CD4-positive, alpha-beta T cell treated with Interferon alpha-2 for 1 hour (primary cell): ENCODE measurements at regions not wholly inside any gene's neighbourhood (a gene's known extent, or its start where the extent isn't known, plus 50 kb on each side); places are given as distances from the start of the nearest gene placed in this dataset.
"Not testable (repeated sequence)": the region's sequence is repeated elsewhere in the genome, so short reads cannot be mapped to it uniquely, and the experiment has no call there.

Experiments used
- DNase-seq, 2 donors: peaks; one replicate each; pipeline ENCODE4 v3.0.0-alpha.2; 2020 to 2022

DNA sequence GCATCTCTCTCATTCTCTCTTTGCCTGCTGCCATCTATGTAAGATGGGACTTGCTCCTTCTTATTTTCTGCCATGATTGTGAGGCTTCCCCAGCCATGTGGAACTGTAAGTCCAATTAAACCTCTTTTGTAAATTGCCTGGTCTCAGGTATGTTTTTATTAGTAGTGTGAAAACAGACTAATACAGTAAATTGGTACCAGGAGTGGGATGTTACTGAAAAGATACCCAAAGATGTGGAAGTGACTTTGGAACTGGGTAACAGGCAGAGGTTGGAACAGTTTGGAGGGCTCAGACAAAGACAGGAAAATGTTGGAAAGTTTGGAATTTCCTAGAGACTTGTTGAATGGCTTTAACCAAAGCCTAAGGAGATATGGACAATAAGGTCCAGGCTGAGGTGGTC is 503.1 kb upstream of the SOX9 start:
- DNase-seq, result not testable (repeated sequence)

DNA sequence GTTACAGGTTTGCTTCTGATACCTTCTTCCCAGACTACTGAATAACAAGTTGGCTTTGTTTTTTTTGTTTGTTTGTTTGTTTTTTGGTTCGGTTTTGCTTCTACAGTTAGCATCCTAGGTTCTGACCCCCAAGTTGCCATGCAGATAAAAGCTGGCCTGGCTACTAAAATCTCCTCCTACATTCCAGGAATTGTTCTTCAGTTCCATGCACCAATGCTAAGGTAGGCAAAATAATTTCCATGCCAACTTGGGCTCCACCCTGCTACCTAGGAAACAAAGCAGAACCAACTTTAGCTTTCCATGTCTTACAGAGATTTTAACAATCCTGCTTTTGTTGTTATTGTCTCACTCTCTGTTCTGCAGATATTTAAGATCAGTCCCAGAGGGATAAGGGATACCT is 495.5 kb upstream of the SOX9 start:
- no peak for DNase-seq

DNA sequence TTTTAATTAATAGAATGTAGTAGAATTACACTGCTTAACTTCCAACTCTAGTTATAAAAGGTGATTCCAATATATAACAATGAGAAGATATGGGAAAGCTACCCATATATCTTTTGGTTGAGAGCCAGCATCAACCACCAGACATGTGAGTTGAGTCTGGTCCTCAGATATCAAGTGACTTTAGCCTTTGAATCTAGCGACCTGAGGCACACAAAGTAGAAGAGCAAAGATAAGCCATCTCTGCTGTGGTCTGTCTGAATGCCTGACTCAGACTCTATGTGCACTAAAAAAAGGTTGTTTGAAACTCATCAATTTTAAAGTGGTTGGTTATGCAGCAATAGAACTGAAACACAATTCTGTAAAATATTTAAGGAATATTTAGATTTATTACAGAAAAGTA is 492.5 kb upstream of the SOX9 start:
- no peak for DNase-seq

DNA sequence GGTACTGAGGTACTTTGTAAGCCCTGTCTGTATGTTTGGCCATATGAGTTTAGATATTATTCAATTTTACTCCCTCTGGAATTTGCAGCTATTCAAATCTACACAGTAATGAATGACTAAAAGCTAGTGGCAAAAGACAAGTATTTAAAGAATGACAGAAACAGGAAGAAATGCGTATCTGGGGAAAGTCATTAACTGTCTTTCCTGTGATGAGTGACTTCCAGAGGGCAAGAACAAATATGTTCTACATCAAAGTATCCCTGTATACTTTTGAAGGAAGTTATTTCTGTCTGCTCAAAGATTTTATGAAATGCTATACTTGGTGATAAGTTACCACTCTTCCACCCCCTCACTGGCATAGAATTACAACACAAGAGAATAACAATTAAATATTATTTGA is 489.3 kb upstream of the SOX9 start:
- DNase-seq, result no peak

DNA sequence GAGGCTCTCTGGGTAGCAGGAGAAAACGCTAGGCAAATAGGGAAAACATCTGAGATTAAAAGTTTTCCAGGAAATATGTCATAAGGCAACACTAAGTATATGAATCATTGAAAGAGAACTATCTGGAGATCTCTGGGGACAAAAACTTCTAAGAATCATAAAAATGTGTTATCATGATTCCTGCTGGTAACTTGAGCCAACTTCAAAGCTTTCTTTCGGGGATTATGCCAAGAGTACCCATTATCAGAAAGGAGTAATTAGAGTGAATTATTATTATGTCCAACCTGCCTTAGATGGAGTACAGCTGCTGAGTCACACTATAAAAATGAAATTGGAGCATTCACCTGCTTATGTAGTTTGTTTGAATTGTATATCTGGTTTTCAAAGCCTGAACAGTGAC is 488.5 kb upstream of the SOX9 start:
- DNase-seq, result no peak

DNA sequence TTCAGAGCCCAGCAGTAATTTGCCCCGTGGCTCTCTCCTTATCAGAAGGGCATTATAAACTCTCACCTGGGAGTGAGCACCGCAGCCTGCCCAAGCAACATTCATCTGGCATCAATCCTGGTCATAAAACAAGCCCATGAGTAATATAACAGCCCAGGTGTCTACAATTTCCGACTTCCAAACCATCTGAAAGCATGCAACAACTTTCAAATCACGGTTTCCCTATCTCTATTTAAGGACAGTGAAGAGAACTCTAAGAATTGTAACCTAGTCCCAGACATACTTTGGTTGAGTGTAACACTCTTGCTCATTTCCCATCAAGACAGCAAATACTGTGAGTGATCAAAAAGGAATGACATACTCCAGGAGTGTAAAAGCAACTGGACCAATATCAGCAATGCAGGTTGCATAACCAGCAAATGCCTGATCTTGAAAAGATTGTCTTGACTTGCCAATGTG is 487.4 kb upstream of the SOX9 start:
- no peak for DNase-seq

DNA sequence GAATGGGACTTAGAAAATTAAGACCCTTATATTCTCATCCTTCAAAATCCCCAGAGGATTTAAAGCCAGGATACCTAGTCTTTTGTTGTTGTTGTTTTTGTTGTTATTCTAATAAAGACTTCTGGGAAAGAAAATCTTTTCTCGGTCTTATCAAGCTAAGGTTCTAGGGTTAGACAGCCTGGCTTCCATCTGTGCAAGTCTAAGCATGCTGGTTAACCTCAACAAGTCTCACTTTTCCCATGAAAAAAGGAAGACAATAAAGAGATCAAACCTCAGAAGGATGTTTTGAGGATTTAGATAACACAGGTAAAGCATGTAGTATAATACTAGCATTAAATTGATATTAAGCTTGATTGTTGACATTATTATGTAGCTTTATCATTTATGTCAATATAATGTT is 486.4 kb upstream of the SOX9 start:
- no peak for DNase-seq

DNA sequence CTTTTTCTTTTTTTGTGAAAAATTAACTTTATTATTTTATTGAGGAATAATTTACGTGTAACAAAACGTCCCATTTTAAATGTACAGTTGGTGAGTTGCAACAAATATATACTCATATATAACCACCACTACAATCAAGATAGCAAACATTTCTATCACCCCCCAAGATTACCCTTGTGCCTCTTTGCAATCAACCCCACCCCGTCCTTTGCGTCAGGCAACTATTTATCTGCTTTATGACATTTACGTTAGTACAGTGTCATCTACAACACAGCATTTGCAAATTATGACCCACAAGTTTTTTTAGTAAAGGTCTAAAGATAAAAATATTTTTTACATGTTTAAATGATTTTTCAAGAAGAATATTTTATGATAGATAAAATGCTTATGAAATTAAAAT is 485.6 kb upstream of the SOX9 start:
- DNase-seq, result no peak

DNA sequence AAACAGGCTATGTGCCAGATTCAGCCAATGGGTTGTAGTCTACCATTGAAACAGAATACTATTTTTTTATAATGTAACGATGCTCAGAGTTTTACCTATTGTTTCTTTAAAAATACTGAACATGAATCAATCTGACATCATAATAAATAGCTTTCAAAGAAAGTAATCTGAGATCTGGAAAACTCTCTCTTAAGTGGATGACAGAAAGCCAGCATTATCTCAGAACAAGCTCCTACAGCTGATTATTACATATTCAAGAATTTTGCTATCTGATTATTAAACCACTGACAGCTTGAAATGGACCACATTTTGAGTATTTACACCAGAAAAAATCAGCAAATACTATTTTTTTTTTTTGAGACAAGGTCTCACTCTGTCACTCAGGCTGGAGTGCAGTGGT is 484.2 kb upstream of the SOX9 start:
- no peak for DNase-seq

DNA sequence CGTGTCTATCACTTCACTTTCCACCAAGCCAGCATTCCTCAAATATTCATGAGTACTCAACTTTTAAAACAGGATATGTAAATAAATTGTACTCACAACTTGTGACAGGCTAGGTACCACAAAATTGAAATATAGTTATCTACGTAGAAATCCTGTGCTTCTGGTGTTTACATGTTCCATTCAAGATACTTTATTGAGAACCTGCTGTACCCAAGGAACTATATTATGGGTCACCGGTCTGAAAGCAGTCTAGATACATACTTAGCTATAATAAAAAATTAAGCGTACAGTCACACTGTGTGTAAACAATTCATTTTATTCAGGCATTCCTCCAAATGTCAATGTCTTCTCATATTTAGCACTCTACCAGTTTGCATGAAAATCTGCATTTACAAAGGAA is 482.2 kb upstream of the SOX9 start:
- no peak for DNase-seq

DNA sequence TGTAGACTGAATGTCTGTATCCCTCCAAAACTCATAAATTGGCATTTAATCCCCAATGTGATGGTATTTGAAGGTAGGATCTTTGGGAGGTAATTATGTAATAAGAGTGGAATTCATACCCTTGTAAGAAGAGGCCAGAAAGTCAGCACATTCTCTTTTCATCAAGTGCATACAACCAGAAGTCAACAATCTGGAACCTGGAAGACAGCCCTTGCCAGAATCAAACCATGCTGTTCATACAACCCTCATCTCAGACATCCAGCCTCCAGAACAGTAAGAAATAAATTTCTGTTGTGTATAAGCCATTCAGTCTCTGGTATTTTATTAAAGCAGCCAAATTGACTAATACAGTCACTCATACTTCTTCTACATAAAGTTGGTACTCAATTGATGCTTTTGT is 481.0 kb upstream of the SOX9 start:
- no peak for DNase-seq

DNA sequence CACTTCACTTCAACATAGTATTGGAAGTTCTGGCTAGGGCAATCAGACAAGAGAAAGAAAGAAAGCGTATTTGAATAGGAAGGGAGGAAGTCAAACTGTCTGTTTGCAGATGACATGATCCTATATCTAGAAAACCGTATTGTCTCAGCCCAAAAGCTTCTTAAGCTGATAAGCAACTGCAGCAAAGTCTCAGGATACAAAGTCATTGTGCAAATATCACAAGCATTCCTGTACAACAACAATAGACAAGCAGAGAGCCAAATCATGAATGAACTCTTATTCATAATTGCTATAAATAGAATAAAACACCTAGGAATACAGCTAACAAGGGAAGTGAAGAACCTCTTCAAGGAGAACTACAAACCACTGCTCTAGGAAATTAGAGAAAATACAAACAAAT is 473.9 kb upstream of the SOX9 start:
- not testable (repeated sequence) for DNase-seq

DNA sequence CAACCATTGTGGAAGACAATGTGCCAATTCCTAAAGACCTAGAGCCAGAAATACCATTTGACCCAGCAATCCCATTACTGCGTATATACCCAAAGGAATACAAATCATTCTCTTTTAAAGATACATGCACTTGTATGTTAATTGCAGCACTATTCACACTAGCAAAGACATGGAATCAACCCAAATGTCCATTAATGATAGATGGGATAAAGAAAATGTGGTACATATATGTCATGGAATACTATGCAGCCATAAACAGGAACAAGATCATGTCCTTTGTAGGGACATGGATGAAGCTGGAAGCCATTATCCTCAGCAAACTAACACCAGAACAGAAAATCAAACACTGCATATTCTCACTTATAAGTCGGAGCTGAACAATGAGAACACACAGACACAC is 472.5 kb upstream of the SOX9 start:
- not testable (repeated sequence) for DNase-seq

DNA sequence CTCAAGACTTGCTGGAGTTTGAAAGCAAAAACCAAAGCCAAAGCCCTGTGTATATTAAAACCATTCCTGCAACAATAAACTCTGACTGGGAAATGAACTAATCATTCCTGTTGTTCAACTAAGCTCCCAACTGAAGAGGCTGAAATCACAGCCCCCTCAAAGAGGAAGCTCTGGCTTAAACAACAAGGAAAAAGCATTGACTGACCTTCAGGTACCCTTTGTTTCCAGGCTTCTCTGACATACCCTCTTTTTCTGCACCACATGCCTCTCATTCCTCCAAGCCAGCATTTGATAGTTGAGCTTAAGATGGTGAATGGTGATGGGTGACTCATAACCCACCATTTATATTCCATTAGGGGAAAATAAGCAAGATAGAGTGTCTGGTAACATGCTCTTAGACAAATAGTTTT is 470.9 kb upstream of the SOX9 start:
- DNase-seq, result no peak

DNA sequence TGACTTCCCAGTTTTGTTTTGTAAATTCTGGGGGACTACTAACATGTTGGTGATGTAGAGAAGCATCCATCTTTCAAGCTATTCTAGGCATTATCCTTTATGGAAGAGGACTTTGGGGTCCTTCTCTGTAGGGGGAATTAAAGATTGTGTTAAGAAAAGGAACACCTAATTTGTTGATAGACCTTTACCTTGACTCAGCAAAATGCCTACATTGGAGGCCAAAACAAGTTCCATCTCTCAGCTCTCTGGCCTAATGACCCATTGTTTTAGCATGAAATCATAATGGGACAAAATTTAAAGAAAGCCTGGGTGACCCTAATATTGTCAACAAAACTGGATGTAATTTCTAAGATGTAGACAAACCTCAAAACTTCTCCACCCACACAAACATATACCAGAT is 465.3 kb upstream of the SOX9 start:
- no peak for DNase-seq

DNA sequence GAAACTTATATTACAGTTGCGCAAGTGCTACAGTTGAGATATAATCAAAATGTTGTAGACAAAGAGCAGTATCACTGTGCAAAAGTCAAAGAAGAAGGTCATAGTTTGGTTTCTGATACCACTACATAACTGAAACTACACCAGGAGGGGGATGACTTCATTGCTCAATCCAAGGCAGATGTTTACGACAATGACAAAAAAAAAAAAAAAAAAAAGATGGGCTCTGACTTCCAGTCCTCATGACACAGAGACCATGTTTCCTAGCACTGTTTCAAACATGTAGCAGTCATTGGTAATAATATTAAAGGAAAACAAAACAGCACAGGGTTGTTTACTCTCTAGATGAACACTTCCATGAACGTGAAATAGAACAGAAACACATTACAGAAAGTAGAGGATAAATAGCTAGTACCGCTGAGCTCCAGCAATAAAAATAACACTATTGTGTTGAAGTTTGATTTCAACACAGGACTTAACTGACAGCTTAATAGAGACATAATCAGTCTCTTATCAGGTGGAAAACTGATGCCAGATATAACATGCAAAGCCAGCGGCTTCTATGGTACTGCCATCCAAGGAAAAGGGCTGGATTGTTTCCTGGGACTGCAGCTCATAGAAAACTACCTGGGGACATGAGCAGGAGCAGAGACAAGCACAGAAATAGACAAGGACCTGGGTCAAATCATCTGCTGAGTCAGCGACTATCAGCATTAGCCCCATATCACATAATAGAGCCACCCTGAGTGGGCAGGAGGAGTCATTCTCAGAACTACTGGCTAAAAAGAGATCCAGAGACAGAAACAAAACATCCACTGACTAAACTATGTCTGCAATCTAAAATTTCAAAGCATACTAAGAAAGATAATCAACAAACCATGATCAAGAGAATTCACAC is 463.6 kb upstream of the SOX9 start:
- no peak for DNase-seq

DNA sequence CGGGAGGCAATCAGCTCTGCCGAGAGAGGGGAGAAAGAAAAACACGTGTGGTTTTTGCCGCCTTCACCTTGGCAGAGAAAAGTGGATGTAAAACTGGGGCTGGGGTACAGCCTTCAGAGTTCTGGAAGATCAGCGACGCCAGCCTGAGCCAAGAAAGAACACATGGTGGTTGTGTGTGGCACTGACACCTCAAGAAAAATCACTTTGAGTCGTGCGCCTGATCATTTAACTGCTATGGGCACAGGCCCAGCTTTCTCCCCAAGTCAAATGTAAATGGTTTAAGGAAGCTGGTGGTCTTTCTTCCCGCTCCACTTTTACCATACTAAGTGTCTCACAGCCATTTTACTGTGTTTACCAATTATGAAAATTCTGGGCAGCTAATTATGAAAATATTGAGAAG is 461.8 kb upstream of the SOX9 start:
- no peak for DNase-seq

DNA sequence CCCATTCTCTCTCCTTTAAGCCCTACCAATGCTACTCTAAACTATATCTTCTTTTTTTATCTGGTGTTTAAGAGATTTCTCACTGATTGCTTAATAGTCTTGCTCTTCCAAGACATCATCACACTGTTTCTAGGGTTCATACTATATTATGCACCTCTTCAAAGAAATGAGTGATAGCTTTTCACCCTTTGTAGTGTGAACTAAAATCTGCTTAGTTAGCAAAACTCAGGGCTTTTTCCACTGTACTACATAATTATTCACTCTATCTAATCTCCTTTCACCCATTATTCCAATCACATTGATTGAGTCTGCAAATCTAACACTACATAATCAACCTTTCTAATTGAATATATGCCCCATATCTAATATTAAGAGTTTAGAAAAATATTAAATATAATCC is 456.0 kb upstream of the SOX9 start:
- DNase-seq, result no peak

DNA sequence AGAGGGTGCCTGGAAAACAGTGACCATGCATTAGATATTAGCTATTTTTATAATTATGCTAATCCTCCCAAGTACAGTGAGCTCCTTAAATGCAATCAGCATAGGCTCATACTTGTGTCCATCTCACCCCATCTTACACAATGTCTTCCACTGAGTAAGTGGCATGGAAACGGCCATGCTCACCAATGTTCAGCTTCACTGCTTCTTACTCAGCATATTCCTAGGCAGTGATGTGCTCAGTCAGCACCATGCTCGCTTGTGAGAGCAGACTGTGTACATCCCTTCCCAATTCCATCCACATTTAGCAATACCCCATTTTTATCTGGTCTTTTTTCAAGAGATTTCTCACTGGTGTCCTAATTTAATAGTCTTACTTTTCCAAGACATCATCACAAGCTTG is 454.8 kb upstream of the SOX9 start:
- no peak for DNase-seq

DNA sequence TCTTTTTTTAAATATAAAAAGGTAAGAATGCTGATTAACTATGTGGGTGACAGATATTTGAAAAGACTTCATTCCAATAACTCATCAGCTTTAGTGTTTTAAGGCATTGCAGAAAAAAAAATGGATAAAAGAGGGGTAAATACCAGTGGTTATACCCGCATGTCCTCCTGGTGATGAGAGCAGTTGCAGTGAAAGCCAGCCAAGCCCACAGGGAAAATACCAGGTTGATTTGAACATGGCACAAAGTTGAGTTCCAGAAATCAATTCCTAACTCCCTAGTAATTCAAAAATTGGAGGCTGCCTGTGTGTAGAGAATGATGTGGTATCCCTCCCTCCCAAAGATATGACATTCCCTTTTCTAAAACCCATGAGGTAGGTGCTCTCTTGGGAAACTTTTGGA is 453.2 kb upstream of the SOX9 start:
- DNase-seq, result no peak

DNA sequence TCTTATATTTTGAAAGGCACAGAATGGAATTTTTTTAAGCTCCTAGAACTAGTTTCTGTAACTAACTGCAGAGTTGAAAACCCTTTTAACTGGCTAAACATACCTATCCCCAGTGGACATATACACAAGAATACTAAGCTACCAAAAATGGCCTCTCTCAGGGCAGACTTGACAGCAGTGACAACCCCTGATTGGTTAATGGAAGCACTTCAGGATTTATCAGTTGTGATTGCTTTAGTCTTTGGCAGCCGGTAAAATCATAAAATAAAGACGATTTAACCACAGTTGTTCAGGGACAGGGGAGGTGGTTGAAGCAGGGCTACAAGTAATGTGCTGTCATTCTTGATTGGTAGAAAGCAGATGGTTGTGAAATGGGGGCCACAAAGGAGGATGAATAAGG is 452.0 kb upstream of the SOX9 start:
- no peak for DNase-seq

DNA sequence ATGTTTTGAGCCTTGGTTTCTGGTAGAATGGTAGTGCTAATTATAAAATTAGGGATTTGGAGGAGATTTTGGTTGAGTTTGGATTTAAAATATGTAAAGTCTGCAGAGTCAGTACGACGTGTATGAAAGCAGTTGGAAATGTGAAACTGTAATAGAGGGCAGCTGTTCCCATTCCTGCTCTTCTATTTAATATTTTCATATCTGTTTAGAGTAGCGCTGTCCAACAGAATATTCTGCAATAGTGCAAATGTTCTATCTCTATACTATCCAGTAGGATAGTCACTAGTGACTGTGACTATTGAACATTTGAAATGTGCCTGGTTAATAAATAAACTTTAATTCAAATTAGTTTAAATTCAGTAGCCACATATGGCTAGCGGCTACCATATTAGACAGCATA is 443.4 kb upstream of the SOX9 start:
- no peak for DNase-seq

DNA sequence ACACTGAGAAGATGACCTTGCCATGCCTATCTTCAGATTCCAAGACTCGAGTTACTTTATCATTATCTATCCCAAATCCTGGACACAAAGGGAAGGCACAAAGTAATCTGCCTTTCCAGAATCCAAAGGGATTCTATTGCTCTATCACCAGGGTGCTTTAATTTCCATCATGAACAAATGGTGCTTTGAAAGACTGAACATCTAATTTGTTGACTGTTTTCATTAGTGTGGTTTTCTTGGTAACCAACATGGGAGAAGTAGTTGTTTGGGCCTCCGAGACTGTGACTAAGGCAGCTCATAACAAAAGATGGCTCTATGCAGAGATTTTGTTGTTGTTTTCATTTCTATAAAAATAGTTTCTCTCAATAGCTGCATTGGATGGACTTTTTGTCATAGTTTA is 441.0 kb upstream of the SOX9 start:
- no peak for DNase-seq

DNA sequence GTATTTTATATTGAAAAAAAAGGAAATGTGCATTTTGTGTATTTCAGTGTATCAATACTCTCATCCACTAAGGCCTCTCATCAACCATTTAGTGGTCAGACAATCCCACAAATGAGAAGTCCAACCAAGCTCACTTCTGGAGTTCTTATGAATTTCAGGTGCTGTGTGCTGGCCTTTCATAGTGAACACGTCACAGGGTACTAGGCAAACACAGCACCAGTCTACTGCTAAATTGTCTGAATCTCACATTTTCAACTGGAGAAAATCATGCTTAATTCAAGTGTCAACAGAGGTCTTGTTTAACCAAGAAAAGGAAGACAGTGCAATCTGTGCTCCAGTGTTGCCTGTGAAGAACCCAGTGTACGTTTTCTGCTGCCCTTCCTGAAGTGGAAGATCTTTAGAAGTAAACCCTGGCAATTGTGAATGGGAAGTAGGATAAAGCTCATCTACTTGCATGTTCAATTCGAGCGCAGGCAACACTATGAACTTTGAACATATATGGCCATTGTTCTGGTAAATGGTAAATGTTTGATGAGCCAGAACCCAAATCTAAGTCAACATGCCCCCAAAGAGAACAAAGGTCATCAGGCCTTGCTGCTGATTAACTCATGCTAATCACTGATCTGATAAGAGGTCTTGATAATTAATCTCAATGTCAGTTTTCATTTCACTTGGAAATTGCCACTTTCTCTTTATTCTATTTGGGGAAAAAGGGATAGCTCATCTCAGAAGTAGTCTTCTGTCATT is 439.2 kb upstream of the SOX9 start:
- no peak for DNase-seq

DNA sequence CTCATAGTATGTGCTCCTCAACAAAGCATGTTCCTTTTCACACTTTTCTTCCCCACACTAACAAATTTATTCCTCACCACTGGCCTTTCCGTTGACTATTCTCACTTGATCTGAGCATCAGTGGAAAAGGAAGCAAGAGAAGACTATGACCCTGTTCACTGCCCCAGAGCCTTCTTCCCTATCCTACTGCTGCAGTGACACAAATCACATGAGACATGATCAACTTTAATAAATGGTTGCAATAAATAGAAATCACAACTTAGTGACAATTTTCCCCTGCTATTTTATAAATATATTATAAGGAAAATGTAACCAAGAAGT is 438.7 kb upstream of the SOX9 start:
- no peak for DNase-seq
